ENCODE measurements at regions not wholly inside any gene's neighbourhood (a gene's known extent, or its start where the extent isn't known, plus 50 kb on each side); places are given as distances from the start of the nearest gene placed in this dataset.
"Not testable (repeated sequence)": the region's sequence is repeated elsewhere in the genome, so short reads cannot be mapped to it uniquely, and the experiment has no call there.

DNA sequence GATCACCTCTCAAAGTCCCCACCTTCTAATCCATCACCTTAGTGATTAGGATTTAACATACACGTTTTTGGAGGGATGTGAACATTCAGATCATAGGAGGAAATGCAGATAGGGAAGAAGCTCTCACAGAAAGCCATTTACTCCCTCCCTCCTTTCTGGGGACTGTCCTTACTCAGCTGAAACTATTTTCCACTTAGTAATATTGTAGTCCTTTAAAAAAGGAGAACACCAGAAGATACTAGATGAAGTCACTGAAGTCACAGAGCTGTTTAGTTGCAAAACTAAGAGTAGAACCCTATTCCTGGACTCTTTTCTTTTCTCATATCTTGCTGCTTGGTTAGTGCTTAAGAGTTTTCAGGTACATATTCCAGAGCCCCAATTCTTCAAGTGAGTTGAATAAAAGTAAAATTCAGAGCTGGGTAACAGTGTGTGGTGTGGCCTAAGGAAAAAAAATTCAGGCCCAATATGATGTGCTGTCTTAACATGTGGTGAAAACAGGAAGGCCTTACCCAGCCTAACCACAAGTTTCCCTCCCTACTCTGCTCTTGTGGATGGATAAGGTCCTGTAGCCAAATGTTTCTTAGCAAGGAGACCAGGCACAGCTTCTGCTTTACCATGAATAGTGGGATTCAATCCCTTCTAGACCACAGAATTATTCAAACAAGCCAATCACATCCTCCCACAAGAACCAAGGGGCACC, 135.7 kb downstream of the INHBA start:
- Mint-ChIP-seq H3K9me3 (no peaks in the 10 kb centered on the region), H3K36me3 (ENCODE audit: low read depth) (no peaks in the 10 kb centered on the region), H3K27me3 (ENCODE audit: low read depth) (peaks cover 2% of the 10 kb centered on the region), H3K27ac (ENCODE audit: unreplicated experiment) (no peak overlapping the region), H3K4me1 (peaks cover 19% of the 10 kb centered on the region), H3K4me3 (no peak overlapping the region)
- TF ChIP-seq, protein P1, sequence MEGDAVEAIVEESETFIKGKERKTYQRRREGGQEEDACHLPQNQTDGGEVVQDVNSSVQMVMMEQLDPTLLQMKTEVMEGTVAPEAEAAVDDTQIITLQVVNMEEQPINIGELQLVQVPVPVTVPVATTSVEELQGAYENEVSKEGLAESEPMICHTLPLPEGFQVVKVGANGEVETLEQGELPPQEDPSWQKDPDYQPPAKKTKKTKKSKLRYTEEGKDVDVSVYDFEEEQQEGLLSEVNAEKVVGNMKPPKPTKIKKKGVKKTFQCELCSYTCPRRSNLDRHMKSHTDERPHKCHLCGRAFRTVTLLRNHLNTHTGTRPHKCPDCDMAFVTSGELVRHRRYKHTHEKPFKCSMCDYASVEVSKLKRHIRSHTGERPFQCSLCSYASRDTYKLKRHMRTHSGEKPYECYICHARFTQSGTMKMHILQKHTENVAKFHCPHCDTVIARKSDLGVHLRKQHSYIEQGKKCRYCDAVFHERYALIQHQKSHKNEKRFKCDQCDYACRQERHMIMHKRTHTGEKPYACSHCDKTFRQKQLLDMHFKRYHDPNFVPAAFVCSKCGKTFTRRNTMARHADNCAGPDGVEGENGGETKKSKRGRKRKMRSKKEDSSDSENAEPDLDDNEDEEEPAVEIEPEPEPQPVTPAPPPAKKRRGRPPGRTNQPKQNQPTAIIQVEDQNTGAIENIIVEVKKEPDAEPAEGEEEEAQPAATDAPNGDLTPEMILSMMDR (conservative IDR thresholded peaks at IDR 0.05): no peak
- no peak for DNase-seq (ENCODE audit: low read depth, low spot score)

DNA sequence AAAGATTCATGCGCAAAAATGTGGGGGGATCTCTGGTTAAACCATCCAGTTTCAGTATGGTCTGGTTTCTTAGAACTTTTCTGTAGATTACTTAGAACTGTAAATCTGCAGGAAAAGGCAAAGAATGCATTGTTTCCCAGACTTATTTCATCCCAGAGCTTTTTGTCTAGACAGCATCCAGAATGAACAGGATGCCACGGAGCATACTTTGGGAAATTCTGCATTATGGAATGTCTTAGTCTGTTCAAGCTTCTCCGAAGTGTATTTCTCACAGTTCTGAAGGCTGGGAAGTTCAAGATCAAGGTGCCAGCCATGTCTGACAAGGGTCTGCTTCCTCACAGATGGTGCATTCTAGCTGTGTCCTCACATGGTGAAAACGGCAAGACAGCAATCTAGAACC, 136.3 kb downstream of the INHBA start:
- no peak for DNase-seq (ENCODE audit: low read depth, low spot score)
- H3K9me3 Mint-ChIP-seq: no peaks in the 10 kb centered on the region
- H3K36me3 Mint-ChIP-seq (ENCODE audit: low read depth): no peaks in the 10 kb centered on the region
- no peak overlapping the region for H3K27ac Mint-ChIP-seq (ENCODE audit: unreplicated experiment)
- H3K27me3 Mint-ChIP-seq (ENCODE audit: low read depth): peaks cover 4% of the 10 kb centered on the region
- peaks cover 19% of the 10 kb centered on the region for H3K4me1 Mint-ChIP-seq
- no peak overlapping the region for H3K4me3 Mint-ChIP-seq
- TF ChIP-seq, protein P1 (conservative IDR thresholded peaks at IDR 0.05): no peak

DNA sequence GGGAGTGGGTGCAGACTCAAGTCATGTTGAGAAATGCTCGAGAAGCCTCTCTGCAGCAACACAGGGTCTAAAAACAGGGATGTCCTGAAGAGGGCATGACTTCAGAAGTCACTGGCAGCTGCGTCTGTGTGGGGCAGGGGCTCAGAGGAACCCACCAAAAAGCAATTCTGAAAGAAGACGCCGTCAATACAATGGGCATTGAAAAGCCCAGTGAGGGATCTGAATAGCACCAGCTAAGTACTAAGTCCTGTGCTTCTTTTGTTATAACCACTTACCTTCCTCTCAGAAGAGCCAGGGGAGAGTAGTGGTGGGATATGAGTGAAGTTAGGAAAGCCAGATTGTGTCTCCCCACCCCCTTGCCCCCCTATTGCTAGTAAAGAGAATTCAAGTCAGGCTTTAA, 137.2 kb downstream of the INHBA start:
- H3K36me3 Mint-ChIP-seq (ENCODE audit: low read depth): no peaks in the 10 kb centered on the region
- no peak overlapping the region for H3K27ac Mint-ChIP-seq (ENCODE audit: unreplicated experiment)
- DNase-seq (ENCODE audit: low read depth, low spot score): no peak
- no peak overlapping the region for H3K4me3 Mint-ChIP-seq
- no peaks in the 10 kb centered on the region for H3K9me3 Mint-ChIP-seq
- peaks cover 4% of the 10 kb centered on the region for H3K27me3 Mint-ChIP-seq (ENCODE audit: low read depth)
- H3K4me1 Mint-ChIP-seq: peaks cover 12% of the 10 kb centered on the region
- TF ChIP-seq, protein P1 (conservative IDR thresholded peaks at IDR 0.05): no peak

DNA sequence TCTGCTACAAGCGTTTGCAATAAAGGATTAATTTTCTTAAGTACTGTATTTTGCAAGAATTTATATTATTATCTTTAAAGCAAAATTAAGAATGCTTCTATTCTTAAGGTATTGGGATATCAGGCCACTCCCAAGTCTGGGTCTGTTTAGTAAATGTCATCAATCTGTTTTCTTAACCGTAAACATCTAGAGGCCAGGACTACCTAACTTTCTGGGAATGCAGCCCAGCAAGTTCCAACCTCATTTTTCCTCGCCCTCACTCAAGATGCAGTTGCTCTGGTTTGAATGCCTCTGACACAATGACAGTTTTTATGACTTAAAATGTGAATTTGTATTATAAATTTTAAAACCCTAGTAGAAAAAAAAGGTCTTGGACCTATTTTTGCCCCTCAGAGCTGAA, 143.5 kb downstream of the INHBA start:
- Mint-ChIP-seq H3K27ac (ENCODE audit: unreplicated experiment) (no peak overlapping the region), H3K4me1 (no peaks in the 10 kb centered on the region), H3K9me3 (peaks cover 5% of the 10 kb centered on the region), H3K36me3 (ENCODE audit: low read depth) (no peaks in the 10 kb centered on the region), H3K4me3 (no peak overlapping the region), H3K27me3 (ENCODE audit: low read depth) (peaks cover 2% of the 10 kb centered on the region)
- DNase-seq (ENCODE audit: low read depth, low spot score): no peak
- TF ChIP-seq, protein P1 (conservative IDR thresholded peaks at IDR 0.05): no peak

DNA sequence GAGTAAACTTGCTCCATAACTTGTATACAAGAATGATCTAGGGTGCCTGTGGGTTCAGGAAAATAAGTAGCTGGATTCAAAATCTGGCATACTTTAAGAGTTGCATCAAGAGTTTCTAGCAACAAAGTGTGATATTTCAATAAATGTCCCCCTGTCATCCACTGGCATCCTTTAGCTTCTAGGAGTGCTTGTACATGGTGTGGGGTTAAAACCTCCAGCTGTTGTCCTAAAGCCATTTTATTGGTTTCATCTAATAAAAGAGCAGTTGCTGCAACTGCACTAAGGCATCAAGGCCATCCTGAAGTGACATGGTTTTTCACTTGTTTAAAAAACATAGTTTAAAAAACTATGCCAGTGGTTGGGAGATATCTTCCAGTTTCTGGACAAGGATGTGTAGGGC, 148.4 kb downstream of the INHBA start:
- H3K27me3 Mint-ChIP-seq (ENCODE audit: low read depth): no peaks in the 10 kb centered on the region
- no peaks in the 10 kb centered on the region for H3K4me1 Mint-ChIP-seq
- H3K4me3 Mint-ChIP-seq: no peak overlapping the region
- no peaks in the 10 kb centered on the region for H3K36me3 Mint-ChIP-seq (ENCODE audit: low read depth)
- TF ChIP-seq, protein P1 (conservative IDR thresholded peaks at IDR 0.05): no peak
- DNase-seq (ENCODE audit: low read depth, low spot score): no peak
- peaks cover 8% of the 10 kb centered on the region for H3K9me3 Mint-ChIP-seq
- no peak overlapping the region for H3K27ac Mint-ChIP-seq (ENCODE audit: unreplicated experiment)

DNA sequence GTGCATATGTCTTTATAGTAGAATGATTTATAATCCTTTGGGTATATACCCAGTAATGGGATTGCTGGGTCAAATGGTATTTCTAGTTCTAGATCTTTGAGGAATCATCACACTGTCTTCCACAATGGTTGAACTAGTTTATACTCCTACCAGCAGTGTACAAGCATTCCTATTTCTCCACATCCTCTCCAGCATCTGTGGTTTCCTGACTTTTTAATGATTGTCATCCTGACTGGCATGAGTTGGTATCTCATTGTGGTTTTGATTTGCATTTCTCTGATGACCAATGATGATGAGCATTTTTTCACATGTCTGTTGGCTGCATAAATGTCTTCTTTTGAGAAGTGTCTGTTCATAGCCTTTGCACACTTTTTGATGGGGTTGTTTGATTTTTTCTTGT, 152.8 kb downstream of the INHBA start:
- not testable (repeated sequence) for H3K27me3 Mint-ChIP-seq (ENCODE audit: low read depth); H3K27ac Mint-ChIP-seq (ENCODE audit: unreplicated experiment); H3K4me1 Mint-ChIP-seq

More for the DNA sequence above, 152.8 kb downstream of the INHBA start:
- H3K36me3 Mint-ChIP-seq (ENCODE audit: low read depth); DNase-seq (ENCODE audit: low read depth, low spot score); H3K4me3 Mint-ChIP-seq; H3K9me3 Mint-ChIP-seq: not testable (repeated sequence)

Measured in neural crest cell (in vitro differentiated cells).